ENCODE measurements at regions not wholly inside any gene's neighbourhood (a gene's known extent, or its start where the extent isn't known, plus 50 kb on each side); places are given as distances from the start of the nearest gene placed in this dataset.

DNA sequence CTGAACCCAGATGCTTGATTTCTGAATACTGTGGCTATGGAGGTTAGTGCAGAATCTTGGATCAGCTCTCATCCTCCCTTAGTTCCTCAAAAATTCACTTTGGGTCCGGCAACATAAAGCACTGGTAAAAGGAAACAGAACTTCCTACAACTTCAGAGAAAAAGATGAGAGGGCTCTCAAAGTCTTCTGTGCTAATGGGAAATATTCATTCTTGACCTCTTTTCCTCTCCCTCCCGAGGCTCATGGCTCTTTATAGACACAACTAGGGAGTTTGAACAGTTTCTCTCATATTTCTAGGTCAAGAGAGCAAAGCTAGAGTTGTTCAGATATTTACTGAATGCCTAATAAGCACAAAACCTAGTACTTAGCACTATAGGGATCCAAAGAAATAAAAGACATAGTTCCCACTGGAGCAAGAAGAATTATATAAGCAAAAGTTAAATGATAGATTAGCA lies 124.1 kb upstream of the TCF21 start:
- Histone ChIP-seq H3K4me1 (peaks cover 0 to 56% (median 13%) of the 10 kb centered on the region in 4 donors), H3K27me3 (no peaks in the 10 kb centered on the region), H3K27ac (peak overlapping the region; percentile 48 to 53), H3K4me3 (no peak overlapping the region), H3K36me3 (no peaks in the 10 kb centered on the region), H3K9me3 (no peaks in the 10 kb centered on the region)
- intact Hi-C loops (cut with DNase I; ENCODE audit: low total_unique reads) = no loop called here
- TF ChIP-seq, protein P1, sequence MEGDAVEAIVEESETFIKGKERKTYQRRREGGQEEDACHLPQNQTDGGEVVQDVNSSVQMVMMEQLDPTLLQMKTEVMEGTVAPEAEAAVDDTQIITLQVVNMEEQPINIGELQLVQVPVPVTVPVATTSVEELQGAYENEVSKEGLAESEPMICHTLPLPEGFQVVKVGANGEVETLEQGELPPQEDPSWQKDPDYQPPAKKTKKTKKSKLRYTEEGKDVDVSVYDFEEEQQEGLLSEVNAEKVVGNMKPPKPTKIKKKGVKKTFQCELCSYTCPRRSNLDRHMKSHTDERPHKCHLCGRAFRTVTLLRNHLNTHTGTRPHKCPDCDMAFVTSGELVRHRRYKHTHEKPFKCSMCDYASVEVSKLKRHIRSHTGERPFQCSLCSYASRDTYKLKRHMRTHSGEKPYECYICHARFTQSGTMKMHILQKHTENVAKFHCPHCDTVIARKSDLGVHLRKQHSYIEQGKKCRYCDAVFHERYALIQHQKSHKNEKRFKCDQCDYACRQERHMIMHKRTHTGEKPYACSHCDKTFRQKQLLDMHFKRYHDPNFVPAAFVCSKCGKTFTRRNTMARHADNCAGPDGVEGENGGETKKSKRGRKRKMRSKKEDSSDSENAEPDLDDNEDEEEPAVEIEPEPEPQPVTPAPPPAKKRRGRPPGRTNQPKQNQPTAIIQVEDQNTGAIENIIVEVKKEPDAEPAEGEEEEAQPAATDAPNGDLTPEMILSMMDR (IDR thresholded peaks at IDR 0.05) = no peak
- no peak for DNase-seq

DNA sequence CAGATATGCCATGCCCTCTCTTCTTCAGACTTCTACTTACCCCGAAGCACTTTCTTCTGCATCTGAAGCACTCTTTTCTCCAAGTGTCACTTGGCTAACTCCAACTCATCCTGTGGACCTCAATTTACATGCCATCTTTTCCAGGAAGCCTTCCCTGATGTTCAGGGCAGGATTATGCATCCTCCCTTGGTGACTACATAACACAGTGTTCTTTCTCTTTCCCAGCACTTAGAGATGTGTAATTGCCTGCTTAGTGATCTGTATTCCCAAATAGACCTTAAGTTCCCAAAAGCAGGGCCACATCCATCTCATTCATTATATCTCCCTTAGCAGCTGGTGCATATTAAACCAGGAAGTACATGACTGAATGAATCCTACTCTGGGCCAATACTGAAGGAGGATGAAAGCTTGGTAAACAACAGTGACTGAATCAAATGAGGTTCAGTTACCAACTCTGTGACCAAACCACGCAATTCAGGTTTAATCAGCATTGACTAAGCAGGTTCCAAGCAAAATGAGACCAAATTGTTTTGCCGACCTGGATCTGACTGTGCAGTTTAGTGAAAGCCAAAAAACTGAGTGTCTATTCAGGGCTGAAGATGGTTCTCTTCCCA lies 121.4 kb upstream of the TCF21 start:
- H3K9me3 ChIP-seq = no peaks in the 10 kb centered on the region
- TF ChIP-seq, protein P1 (IDR thresholded peaks at IDR 0.05) = no peak
- no peak overlapping the region for H3K4me3 ChIP-seq
- H3K36me3 ChIP-seq = no peaks in the 10 kb centered on the region
- no peak for DNase-seq
- intact Hi-C loops (cut with DNase I; ENCODE audit: low total_unique reads) = loop anchor here (2.0 kb wide), 1 partner anchor 61 kb away; no protein-coding TSS in a partner anchor
- H3K27ac ChIP-seq = no peak overlapping the region
- no peaks in the 10 kb centered on the region for H3K27me3 ChIP-seq
- peaks cover 0 to 32% (median 11%) of the 10 kb centered on the region in 4 donors for H3K4me1 ChIP-seq

DNA sequence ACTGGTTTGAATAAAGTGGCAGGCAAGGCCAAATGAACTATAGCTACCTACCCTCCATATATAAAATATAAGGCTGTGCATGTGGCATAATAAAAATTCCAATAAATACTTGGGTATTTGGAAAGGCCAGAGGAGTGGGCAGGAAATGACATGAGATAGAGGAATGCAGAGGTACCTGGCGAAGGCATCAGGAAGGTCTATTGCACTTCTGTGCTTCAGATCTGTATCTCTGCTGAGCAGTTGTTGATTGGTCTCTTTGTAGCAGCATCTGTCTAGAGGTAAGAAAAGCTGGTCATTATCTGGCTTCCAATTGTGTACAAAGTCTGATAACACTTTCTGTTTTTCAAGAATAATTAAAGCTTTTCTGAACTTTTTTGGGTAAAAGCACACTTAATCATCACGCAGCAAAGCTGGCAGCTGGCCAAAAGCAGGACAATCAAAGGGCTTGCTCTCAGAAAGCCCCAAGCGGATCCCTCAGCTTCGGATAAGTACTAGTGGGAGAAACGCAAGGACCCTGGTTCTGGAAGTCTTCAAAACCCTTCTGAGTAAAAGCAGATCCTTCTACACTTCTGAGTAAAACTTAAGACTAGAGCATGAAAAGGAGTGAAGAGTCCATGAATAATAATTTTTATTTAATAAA lies 120.1 kb upstream of the TCF21 start:
- peaks cover 0 to 18% (median 3%) of the 10 kb centered on the region in 4 donors for H3K4me1 ChIP-seq
- TF ChIP-seq, protein P1 (IDR thresholded peaks at IDR 0.05) = no peak
- H3K9me3 ChIP-seq = no peaks in the 10 kb centered on the region
- H3K4me3 ChIP-seq = no peak overlapping the region
- intact Hi-C loops (cut with DNase I; ENCODE audit: low total_unique reads) = no loop called here
- DNase-seq = peak in 1 of 2 donors; percentile 35
- H3K27me3 ChIP-seq = no peaks in the 10 kb centered on the region
- H3K27ac ChIP-seq = no peak overlapping the region
- H3K36me3 ChIP-seq = no peaks in the 10 kb centered on the region

DNA sequence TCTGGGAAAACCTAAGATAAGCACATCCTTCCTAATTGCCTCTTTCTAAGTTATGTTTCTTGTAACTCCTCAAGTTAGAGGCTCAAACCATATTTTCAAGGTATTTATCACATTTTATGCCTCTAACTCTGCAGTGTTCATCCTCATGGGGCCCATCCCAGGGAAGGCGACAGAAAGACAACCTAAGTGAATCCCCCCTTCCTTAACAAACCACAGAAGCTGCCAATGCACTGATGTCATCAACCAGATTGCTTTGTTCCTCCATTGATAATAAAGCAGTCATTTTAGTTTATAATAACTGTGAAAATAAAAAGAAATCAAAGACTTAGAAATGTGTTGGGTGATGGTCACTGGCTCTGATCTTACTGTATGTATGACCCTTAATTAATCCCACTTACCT lies 119.5 kb upstream of the TCF21 start:
- no peak for DNase-seq
- no peaks in the 10 kb centered on the region for H3K9me3 ChIP-seq
- intact Hi-C loops (cut with DNase I; ENCODE audit: low total_unique reads) = no loop called here
- H3K4me1 ChIP-seq = peaks cover 0 to 12% (median under 1%) of the 10 kb centered on the region in 4 donors
- no peak overlapping the region for H3K4me3 ChIP-seq
- H3K36me3 ChIP-seq = no peaks in the 10 kb centered on the region
- no peak overlapping the region for H3K27ac ChIP-seq
- H3K27me3 ChIP-seq = no peaks in the 10 kb centered on the region
- TF ChIP-seq, protein P1 (IDR thresholded peaks at IDR 0.05) = no peak

DNA sequence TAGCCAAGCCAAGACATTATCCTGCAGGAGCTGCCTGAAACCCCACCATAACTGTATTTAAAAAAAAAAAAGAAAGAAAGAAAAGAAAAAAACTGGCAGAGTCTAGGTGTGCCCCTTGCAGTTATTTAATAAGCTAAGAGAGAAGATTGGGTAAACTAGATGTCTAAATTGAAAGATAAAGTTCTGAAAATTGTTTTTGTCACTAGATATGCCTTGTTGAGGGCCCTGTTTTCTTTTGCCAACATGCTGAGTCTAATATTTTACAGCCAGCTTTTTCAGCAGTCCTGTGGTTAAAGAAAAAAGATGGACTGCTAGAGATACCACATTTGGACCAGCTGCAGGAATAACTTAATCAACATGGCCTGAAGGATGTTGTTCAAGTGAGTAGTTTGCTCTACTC lies 116.3 kb upstream of the TCF21 start:
- TF ChIP-seq, protein P1 (IDR thresholded peaks at IDR 0.05) = no peak
- intact Hi-C loops (cut with DNase I; ENCODE audit: low total_unique reads) = no loop called here
- Histone ChIP-seq H3K4me1 (peaks cover 0 to 5% (median 2%) of the 10 kb centered on the region in 4 donors), H3K9me3 (no peaks in the 10 kb centered on the region), H3K4me3 (no peak overlapping the region), H3K27me3 (no peaks in the 10 kb centered on the region), H3K36me3 (no peaks in the 10 kb centered on the region), H3K27ac (no peak overlapping the region)
- DNase-seq = no peak

All from tibial artery (tissue), 4 donors.